HepG2 (cell line): ENCODE measurements at regions not wholly inside any gene's neighbourhood (a gene's known extent, or its start where the extent isn't known, plus 50 kb on each side); places are given as distances from the start of the nearest gene placed in this dataset.

Source experiments
- ADNP ChIP-seq: sonication (generic); formaldehyde crosslinking; IDR thresholded peaks from 2 replicates; pipeline ENCODE4 v1.4.0; 2020; ENCODE audit warnings: missing genetic modification reagents
- CCDC6 ChIP-seq: sonication (generic); formaldehyde crosslinking; IDR thresholded peaks from 2 replicates; pipeline ENCODE4 v1.8.1; 2022; ENCODE audit warnings: mild to moderate bottlenecking, missing genetic modification reagents, moderate library complexity
- DRAP1 ChIP-seq: IDR thresholded peaks from 2 replicates; pipeline ENCODE4 v1.6.1; 2016; ENCODE audit warnings: missing genetic modification reagents, missing compliant biosample characterization
- EED ChIP-seq: sonication (generic); formaldehyde crosslinking; IDR thresholded peaks from 2 replicates; pipeline ENCODE4 v1.5.0; 2020; ENCODE audit warnings: mild to moderate bottlenecking, missing genetic modification reagents
- FOXO1 ChIP-seq: sonication (generic); formaldehyde crosslinking; IDR thresholded peaks from 2 replicates; pipeline ENCODE4 v1.4.0; 2020; ENCODE audit warnings: missing genetic modification reagents
- GATAD2A ChIP-seq: IDR thresholded peaks from 2 replicates; pipeline ENCODE4 v1.6.1; 2016
- HOXA3 ChIP-seq: sonication (generic); formaldehyde crosslinking; IDR thresholded peaks from 2 replicates; pipeline ENCODE4 v1.5.0; 2020; ENCODE audit warnings: missing genetic modification reagents
- KDM2A ChIP-seq: sonication (generic); formaldehyde crosslinking; IDR thresholded peaks from 2 replicates; pipeline ENCODE4 v1.4.0; 2020; ENCODE audit warnings: low read depth, missing genetic modification reagents, borderline replicate concordance
- NCOA2 ChIP-seq: sonication (generic); formaldehyde crosslinking; IDR thresholded peaks from 2 replicates; pipeline ENCODE4 v1.8.0; 2022; ENCODE audit warnings: inconsistent platforms
- PRDM15 ChIP-seq: sonication (generic); formaldehyde crosslinking; IDR thresholded peaks from 2 replicates; pipeline ENCODE4 v1.4.0; 2020; ENCODE audit warnings: missing genetic modification reagents
- REST ChIP-seq, 2 experiments: IDR thresholded peaks; 2 replicates each; pipeline ENCODE4 v1.6.1; 2011 to 2012; ENCODE audit warnings: low read length in 2 of 2, borderline replicate concordance in 1 of 2, low read depth in 1 of 2, mild to moderate bottlenecking in 1 of 2, moderate library complexity in 1 of 2
- STAG1 ChIP-seq: sonication (generic); formaldehyde crosslinking; IDR thresholded peaks from 2 replicates; pipeline ENCODE4 v1.4.0; 2020; ENCODE audit warnings: missing genetic modification reagents
- TEAD2 ChIP-seq: sonication (generic); formaldehyde crosslinking; IDR thresholded peaks from 2 replicates; pipeline ENCODE4 v1.9.0; 2021; ENCODE audit warnings: missing genetic modification reagents
- ZBTB25 ChIP-seq: IDR thresholded peaks from 2 replicates; pipeline ENCODE4 v1.6.1; 2018; ENCODE audit warnings: missing genetic modification reagents
- ZBTB34 ChIP-seq: sonication (generic); formaldehyde crosslinking; IDR thresholded peaks from 2 replicates; pipeline ENCODE4 v1.8.0; 2022; ENCODE audit warnings: mild to moderate bottlenecking, missing genetic modification reagents
- ZFX ChIP-seq: sonication (generic); formaldehyde crosslinking; IDR thresholded peaks from 2 replicates; pipeline ENCODE4 v1.4.0; 2020; ENCODE audit warnings: mild to moderate bottlenecking, low read depth, missing genetic modification reagents, moderate library complexity
- ZNF576 ChIP-seq: sonication (generic); formaldehyde crosslinking; IDR thresholded peaks from 2 replicates; pipeline ENCODE4 v1.4.0; 2020; ENCODE audit warnings: mild to moderate bottlenecking, missing genetic modification reagents
- ZSCAN12 ChIP-seq: sonication (generic); formaldehyde crosslinking; IDR thresholded peaks from 2 replicates; pipeline ENCODE4 v1.9.0; 2021; ENCODE audit warnings: mild to moderate bottlenecking, missing genetic modification reagents

- no peak for TF ChIP-seq EED (CRISPR knock-in tag)
- no peak for TF ChIP-seq ZSCAN12 (CRISPR knock-in tag)
- TF ChIP-seq ZBTB34 (CRISPR knock-in tag): peak; percentile 46; the same call in 1 of the 2 replicates
- peak; percentile 79 for TF ChIP-seq ZFX (CRISPR knock-in tag)
- peak; percentile 71 for TF ChIP-seq HOXA3 (CRISPR knock-in tag)
- peak; percentile 57; the same call in 1 of the 2 replicates for TF ChIP-seq PRDM15 (CRISPR knock-in tag)
- no peak for TF ChIP-seq CCDC6 (CRISPR knock-in tag)
- peak; percentile 66 for TF ChIP-seq NCOA2 (CRISPR knock-in tag)
- TF ChIP-seq REST (IDR thresholded peaks at IDR 0.05; ENCODE audit: borderline replicate concordance in 1 of 2, low read depth in 1 of 2, low read length in 2 of 2): peak in 1 of 2 experiments; percentile 47; a peak in 1 of 4 replicates
- no peak for TF ChIP-seq ZNF576 (CRISPR knock-in tag)
- peak; percentile 63; the same call in 1 of the 2 replicates for TF ChIP-seq ADNP (CRISPR knock-in tag)
- TF ChIP-seq GATAD2A (CRISPR knock-in tag): peak; percentile 87
- TF ChIP-seq ZBTB25 (CRISPR knock-in tag): 0 out of 2 replicates have a peak, but pooled peaks have one; percentile 35
- peak; percentile 23; the same call in 1 of the 2 replicates for TF ChIP-seq STAG1 (CRISPR knock-in tag)
- TF ChIP-seq KDM2A (CRISPR knock-in tag): no peak
- TF ChIP-seq DRAP1 (CRISPR knock-in tag): peak; percentile 46; the same call in 1 of the 2 replicates
- peak; percentile 36; the same call in 1 of the 2 replicates for TF ChIP-seq FOXO1
- no peak for TF ChIP-seq TEAD2 (CRISPR knock-in tag)
Observed at GRCh38 chr14:73783107-73783727, 68.4 kb upstream of the PTGR2 start (continued).
